ENCODE measurements at regions not wholly inside any gene's neighbourhood (a gene's known extent, or its start where the extent isn't known, plus 50 kb on each side); places are given as distances from the start of the nearest gene placed in this dataset.

DNA sequence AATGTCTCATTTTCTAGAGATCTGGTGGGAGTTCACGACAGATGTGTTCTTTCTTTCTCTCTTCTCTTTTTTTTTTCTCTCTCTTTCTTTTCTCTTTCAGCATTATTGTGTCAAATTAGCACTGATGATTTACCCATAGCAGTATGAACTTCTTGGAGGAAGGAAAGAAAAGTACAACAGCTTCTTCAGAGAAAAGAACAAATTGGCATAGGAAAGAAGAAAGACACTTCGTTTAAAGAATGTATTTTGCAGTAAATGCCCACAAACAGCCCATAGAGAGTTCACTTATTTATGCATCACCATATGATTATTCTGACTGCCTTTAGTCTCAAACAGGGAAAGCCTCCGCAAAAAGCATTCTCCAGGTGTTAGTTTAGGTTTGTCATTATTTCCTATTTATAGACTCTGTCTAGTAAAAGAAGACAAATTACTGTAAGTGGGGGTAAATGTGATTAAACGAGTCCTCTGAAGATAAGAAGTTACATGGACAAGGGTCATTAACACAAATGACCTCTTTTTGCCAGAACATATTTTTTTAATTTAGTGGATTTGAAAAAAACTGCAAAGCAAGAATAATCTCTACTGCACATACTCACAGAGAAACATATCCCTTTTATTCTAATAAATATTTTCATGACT is 68.0 kb downstream of the POU5F2 start:
- no peak overlapping the region for H3K27ac ChIP-seq (ENCODE audit: low read length)
- no peaks in the 10 kb centered on the region for H3K9me2 ChIP-seq (replicated peaks; ENCODE audit: insufficient read depth, low read length)
- no peak for DNase-seq
- H3K4me1 ChIP-seq (ENCODE audit: low read length) = 0 out of 2 replicates have a peak, but pooled peaks cover 5% of the 10 kb centered on the region
- no peaks in the 10 kb centered on the region for H3K79me2 ChIP-seq (ENCODE audit: low read length)
- H3K27me3 ChIP-seq (replicated peaks; ENCODE audit: insufficient read depth, low read length) = no peaks in the 10 kb centered on the region
- TF ChIP-seq CTCF (IDR thresholded peaks at IDR 0.05; ENCODE audit: low read length) (no peak), EZH2 (optimal IDR thresholded peaks at IDR 0.05; ENCODE audit: low read depth, low read length) (no peak), EZH2phosphoT487 (IDR thresholded peaks at IDR 0.05; ENCODE audit: low read length) (no peak)
- H3K4me3 ChIP-seq (ENCODE audit: low read length) = no peak overlapping the region
- H2AFZ ChIP-seq (ENCODE audit: low read length) = no peak overlapping the region
- no peaks in the 10 kb centered on the region for H3K36me3 ChIP-seq (replicated peaks; ENCODE audit: insufficient read depth, low read length)
- no peak overlapping the region for H3K9ac ChIP-seq (ENCODE audit: low read length)
- no peak overlapping the region for H3K4me2 ChIP-seq (ENCODE audit: low read depth, low read length)
- H3K9me3 ChIP-seq (replicated peaks; ENCODE audit: insufficient read depth, low read length) = no peaks in the 10 kb centered on the region
- no peaks in the 10 kb centered on the region for H3F3A ChIP-seq (ENCODE audit: insufficient read depth, low read length)
- H4K20me1 ChIP-seq (ENCODE audit: insufficient read depth, low read length) = no peaks in the 10 kb centered on the region

GRCh38 chr5:93665648-93666047 is 75.8 kb downstream of the POU5F2 start:
- Histone ChIP-seq H4K20me1 (ENCODE audit: insufficient read depth, low read length) (no peaks in the 10 kb centered on the region), H3K4me1 (ENCODE audit: low read length) (no peaks in the 10 kb centered on the region), H3K4me2 (ENCODE audit: low read depth, low read length) (no peak overlapping the region), H3K79me2 (ENCODE audit: low read length) (no peaks in the 10 kb centered on the region), H3K9ac (ENCODE audit: low read length) (no peak overlapping the region), H3K27me3 (replicated peaks; ENCODE audit: insufficient read depth, low read length) (no peaks in the 10 kb centered on the region), H2AFZ (ENCODE audit: low read length) (no peak overlapping the region), H3K9me2 (replicated peaks; ENCODE audit: insufficient read depth, low read length) (no peaks in the 10 kb centered on the region), H3F3A (ENCODE audit: insufficient read depth, low read length) (no peaks in the 10 kb centered on the region), H3K9me3 (replicated peaks; ENCODE audit: insufficient read depth, low read length) (no peaks in the 10 kb centered on the region), H3K4me3 (ENCODE audit: low read length) (no peak overlapping the region), H3K36me3 (replicated peaks; ENCODE audit: insufficient read depth, low read length) (no peaks in the 10 kb centered on the region), H3K27ac (ENCODE audit: low read length) (no peak overlapping the region)
- DNase-seq = no peak
- TF ChIP-seq EZH2phosphoT487 (IDR thresholded peaks at IDR 0.05; ENCODE audit: low read length) (no peak), EZH2 (optimal IDR thresholded peaks at IDR 0.05; ENCODE audit: low read depth, low read length) (no peak), CTCF (IDR thresholded peaks at IDR 0.05; ENCODE audit: low read length) (no peak)

- no peak for DNase-seq
- no peaks in the 10 kb centered on the region for H3K9me2 ChIP-seq (replicated peaks; ENCODE audit: insufficient read depth, low read length)
- no peak overlapping the region for H3K4me2 ChIP-seq (ENCODE audit: low read depth, low read length)
- H3K4me1 ChIP-seq (ENCODE audit: low read length) = no peaks in the 10 kb centered on the region
- no peak overlapping the region for H3K4me3 ChIP-seq (ENCODE audit: low read length)
- no peak overlapping the region for H2AFZ ChIP-seq (ENCODE audit: low read length)
- H3K27me3 ChIP-seq (replicated peaks; ENCODE audit: insufficient read depth, low read length) = no peaks in the 10 kb centered on the region
- no peaks in the 10 kb centered on the region for H3K9me3 ChIP-seq (replicated peaks; ENCODE audit: insufficient read depth, low read length)
- no peaks in the 10 kb centered on the region for H3K36me3 ChIP-seq (replicated peaks; ENCODE audit: insufficient read depth, low read length)
- no peaks in the 10 kb centered on the region for H3F3A ChIP-seq (ENCODE audit: insufficient read depth, low read length)
- TF ChIP-seq CTCF (IDR thresholded peaks at IDR 0.05; ENCODE audit: low read length) = no peak
- no peak for TF ChIP-seq EZH2phosphoT487 (IDR thresholded peaks at IDR 0.05; ENCODE audit: low read length)
- no peak for TF ChIP-seq EZH2 (optimal IDR thresholded peaks at IDR 0.05; ENCODE audit: low read depth, low read length)
- H4K20me1 ChIP-seq (ENCODE audit: insufficient read depth, low read length) = no peaks in the 10 kb centered on the region
- no peak overlapping the region for H3K9ac ChIP-seq (ENCODE audit: low read length)
- H3K79me2 ChIP-seq (ENCODE audit: low read length) = no peaks in the 10 kb centered on the region
- H3K27ac ChIP-seq (ENCODE audit: low read length) = no peak overlapping the region
Observed at GRCh38 chr5:93660677-93661076, 77.7 kb downstream of the NR2F1 start.
